GM21367 (cell line): ENCODE measurements at regions not wholly inside any gene's neighbourhood (a gene's known extent, or its start where the extent isn't known, plus 50 kb on each side); places are given as distances from the start of the nearest gene placed in this dataset.
"Not testable (repeated sequence)": the region's sequence is repeated elsewhere in the genome, so short reads cannot be mapped to it uniquely, and the experiment has no call there.

ENCODE experiments used
- ATAC-seq: cut with Tn5 transposase; IDR thresholded peaks from one replicate; pipeline ENCODE4 v1.9.1; 2021; ENCODE audit not compliant: unreplicated experiment

GRCh38 chr21:22703521-22703920, 1705.3 kb downstream of the NCAM2 start:
- no peak for ATAC-seq

GRCh38 chr21:22710721-22711120, 1712.5 kb downstream of the NCAM2 start:
- ATAC-seq = no peak

- ATAC-seq = no peak
Observed at GRCh38 chr21:22711636-22712035, 1713.4 kb downstream of the NCAM2 start.

GRCh38 chr21:22725436-22725835, 1727.2 kb downstream of the NCAM2 start:
- no peak for ATAC-seq

GRCh38 chr21:22728091-22728490, 1729.9 kb downstream of the NCAM2 start:
- no peak for ATAC-seq

DNA sequence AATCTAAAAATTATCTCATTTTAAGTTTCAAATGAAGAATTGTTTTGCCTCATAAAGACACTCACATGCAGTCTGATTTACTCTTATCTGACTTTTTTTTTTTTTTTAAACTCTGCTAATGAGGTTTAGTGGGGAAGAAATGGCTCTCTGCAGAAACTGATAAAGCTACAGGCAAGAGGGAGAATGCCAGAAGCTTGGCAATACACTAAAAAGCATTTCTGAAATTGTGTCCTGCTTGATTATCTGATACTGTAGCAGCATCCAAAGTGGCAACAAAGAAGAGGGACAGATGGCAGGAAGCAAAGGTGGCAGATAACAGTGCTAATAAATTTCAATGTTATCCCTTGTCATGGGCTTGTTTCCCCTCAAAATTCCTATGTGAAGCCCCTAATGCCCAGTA, 1744.9 kb downstream of the NCAM2 start:
- ATAC-seq = no peak

- ATAC-seq = no peak
Observed at GRCh38 chr21:22754746-22755145, 1756.5 kb downstream of the NCAM2 start.

- ATAC-seq = no peak
Observed at GRCh38 chr21:22758478-22758877, 1760.3 kb downstream of the NCAM2 start.

DNA sequence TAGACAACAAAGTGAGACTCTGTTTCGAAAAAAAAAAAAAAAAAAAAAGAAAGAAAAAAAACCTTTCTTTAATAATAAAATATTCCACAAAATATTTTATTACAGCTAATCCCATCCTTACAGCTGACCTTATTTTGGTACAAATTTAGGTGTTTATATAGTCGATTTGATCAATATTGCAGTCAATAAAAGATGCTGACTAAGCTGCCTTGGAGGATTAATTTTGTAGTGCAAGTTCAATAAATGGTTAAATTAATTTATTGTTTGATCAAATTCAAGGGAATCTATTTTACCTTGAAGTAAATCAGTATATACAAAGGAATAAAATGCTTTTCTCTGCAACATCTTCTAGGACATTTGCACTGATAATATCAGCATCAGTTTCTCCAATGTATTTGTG, 1764.3 kb downstream of the NCAM2 start:
- ATAC-seq = no peak

DNA sequence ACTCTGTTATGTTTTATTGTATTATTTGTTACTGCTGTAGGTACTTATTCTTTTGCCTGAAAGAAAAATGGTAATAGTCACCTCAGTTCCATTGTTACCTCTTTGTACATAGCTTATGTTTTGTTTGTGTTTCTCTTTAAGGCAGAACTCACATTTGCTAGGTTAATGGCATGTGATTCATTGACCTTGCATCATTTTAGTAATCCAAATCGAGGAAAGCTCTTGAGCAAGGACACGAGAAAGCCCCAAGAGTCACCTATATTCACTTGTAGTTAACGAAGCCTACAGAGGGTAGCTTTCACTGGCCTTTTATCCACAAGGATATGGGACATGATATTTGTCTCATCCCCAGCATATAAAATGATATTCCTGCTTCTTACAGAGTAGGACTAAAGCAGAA, 1765.2 kb downstream of the NCAM2 start:
- ATAC-seq = no peak

GRCh38 chr21:22764222-22764621, 1766.0 kb downstream of the NCAM2 start:
- ATAC-seq = no peak

- ATAC-seq = no peak
Observed at GRCh38 chr21:22791376-22791775, 1793.2 kb downstream of the NCAM2 start.

GRCh38 chr21:22791986-22792560, 1793.9 kb downstream of the NCAM2 start:
- no peak for ATAC-seq

GRCh38 chr21:22795091-22795490, 1796.9 kb downstream of the NCAM2 start:
- no peak for ATAC-seq

GRCh38 chr21:22795644-22796043, 1797.4 kb downstream of the NCAM2 start:
- no peak for ATAC-seq

DNA sequence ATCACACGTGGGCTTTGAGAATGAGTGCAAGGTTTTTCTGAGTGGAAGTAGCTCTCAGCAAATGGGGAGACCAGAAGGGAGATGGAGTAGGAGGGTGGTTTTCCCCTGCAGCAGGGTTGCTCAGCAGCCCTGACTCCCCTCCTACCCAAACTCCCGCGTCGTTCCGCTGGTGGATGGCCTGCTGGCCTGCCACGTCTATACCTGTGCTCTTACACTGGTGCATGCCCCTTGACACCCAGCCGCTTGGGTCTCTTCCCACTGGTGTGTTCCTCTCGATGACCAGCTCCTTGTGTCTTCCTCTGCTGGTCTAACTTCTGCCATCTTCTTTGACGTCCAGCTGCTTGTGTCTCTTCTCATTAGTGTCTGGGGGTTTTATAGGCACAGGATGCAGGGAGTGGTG, 1797.9 kb downstream of the NCAM2 start:
- ATAC-seq = no peak

DNA sequence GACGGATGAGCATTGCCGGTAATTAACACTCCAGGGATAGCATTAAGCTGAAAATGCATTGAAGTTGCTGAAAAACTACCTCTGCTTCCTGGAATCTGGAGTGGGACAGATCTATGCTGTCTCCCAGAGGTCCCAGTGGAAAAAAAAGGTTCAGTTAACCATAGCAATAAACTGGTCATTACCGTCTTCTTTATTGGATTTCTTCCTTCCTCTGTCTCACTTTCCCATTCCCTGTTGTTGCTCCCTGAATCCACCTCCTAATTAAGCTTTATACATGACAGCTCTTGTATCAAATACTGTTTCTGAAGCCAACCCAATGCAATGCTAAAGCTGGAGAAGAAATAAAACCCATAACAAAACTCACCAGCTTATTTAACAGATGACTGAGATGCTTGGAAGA, 1805.9 kb downstream of the NCAM2 start:
- ATAC-seq = no peak

GRCh38 chr21:22806278-22806677, 1808.1 kb downstream of the NCAM2 start:
- no peak for ATAC-seq

- no peak for ATAC-seq
Observed at GRCh38 chr21:22813201-22813600, 1815.0 kb downstream of the NCAM2 start.

DNA sequence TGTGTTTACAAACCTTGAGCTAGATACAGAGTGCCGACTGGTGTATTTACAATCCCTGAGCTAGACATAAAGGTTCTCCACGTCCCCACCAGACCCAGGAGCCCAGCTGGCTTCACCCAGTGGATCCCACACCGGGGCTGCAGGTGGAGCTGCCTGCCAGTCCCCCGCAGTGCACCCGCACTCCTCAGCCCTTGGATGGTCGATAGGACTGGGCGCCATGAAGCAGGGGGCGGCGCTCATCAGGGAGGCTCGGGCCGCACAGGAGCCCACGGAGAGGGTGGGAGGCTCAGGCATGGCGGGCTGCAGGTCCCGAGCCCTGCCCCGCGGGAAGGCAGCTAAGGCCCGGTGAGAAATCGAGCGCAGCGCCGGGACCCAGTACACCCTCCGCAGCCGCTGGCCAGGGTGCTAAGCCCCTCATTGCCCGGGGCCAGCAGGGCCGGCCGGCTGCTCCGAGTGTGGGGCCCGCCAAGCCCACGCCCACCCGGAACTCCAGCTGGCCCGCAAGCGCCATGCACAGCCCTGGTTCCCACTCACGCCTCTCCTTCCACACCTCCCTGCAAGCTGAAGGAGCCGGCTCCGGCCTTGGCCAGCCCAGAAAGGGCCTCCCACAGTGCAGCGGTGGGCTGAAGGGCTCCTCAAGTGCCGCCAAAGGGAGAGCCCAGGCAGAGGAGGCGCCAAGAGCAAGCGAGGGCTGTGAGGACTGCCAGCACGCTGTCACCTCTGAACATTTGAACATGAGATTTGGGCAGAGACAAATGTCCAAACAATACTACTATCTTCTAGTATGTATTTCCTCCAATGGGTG, 1820.7 kb downstream of the NCAM2 start:
- ATAC-seq = not testable (repeated sequence)

GRCh38 chr21:22827422-22827821, 1829.2 kb downstream of the NCAM2 start:
- ATAC-seq = no peak

GRCh38 chr21:22842875-22843274, 1844.7 kb downstream of the NCAM2 start:
- ATAC-seq = no peak

GRCh38 chr21:22855581-22855980, 1857.4 kb downstream of the NCAM2 start:
- no peak for ATAC-seq
